H7 (cell line): ENCODE measurements at regions not wholly inside any gene's neighbourhood (a gene's known extent, or its start where the extent isn't known, plus 50 kb on each side); places are given as distances from the start of the nearest gene placed in this dataset.

Source experiments
- DNase-seq: peaks from one replicate; pipeline ENCODE4 v3.0.0; 2012
- H3K27me3 ChIP-seq: 2 replicates; pipeline ENCODE4 v1.6.0; 2011; ENCODE audit warnings: mild to moderate bottlenecking, low read length; ENCODE audit not compliant: control insufficient read depth, insufficient read depth
- H3K36me3 ChIP-seq: replicated peaks from 2 replicates; pipeline ENCODE4 v1.5.1; 2011; ENCODE audit warnings: low read length; ENCODE audit not compliant: control insufficient read depth, insufficient read depth
- H3K4me3 ChIP-seq: 2 replicates; pipeline ENCODE4 v1.5.1; 2011; ENCODE audit warnings: low read depth, mild to moderate bottlenecking, control low read depth, low read length, moderate library complexity; ENCODE audit not compliant: insufficient read depth

- no peak overlapping the region for H3K4me3 ChIP-seq
- no peaks in the 10 kb centered on the region for H3K36me3 ChIP-seq
- no peak for DNase-seq
- H3K27me3 ChIP-seq = no peaks in the 10 kb centered on the region
Measured at GRCh38 chr5:173807181-173807655, 80.9 kb upstream of the CPEB4 start.

DNA sequence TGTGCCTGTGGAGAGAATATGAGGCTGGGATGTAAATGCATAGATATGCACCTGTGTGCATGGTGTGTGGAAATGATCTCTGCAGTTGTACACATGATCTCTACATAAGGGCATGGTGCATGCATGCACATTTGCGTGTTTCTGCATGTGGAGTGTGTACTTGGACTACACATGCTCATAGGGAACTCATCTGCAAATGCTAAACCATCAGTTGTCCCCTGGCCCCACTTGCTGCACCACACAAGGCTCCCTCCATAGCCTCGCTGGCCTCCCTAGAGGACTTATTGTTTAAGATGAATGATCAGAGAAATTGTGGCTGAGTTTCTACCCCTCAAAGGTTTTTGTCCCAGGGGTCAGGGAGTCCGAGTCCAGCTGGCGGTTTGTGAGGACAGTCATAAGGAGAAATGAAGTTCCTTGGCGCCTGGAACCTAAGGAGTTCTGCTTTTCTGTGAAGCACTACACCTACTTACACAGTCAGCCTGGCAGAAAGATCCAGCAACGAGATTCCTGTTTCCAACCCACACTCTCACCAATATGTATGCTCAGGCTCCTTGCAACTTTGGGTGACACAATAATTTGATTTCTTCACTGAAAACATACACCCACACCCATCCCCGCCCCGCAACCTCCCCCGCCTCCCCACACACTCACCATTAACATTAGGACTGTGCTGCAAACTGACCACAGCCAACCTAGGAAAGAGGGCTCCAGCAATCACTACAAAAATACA, 79.9 kb upstream of the CPEB4 start:
- no peaks in the 10 kb centered on the region for H3K27me3 ChIP-seq
- H3K36me3 ChIP-seq = no peaks in the 10 kb centered on the region
- H3K4me3 ChIP-seq = no peak overlapping the region
- no peak for DNase-seq

DNA sequence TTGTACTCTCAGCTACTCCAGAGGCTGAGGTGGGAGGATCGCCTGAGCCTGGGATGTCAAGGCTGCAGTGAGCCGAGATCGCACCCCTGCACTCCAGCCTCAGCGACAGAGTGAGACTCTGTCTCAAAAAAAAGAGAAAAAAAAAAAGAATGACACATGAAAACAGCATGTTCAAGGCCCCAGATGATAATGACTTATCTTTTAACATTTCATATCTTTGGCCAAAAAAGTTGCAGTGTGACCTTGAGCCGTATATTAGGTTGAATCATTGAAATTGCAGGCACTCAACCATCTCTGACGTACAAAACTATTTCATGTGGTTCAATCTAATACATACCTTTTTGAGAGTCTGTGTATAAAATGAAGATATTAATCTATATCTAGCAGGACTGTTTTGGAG, 79.1 kb upstream of the CPEB4 start:
- no peaks in the 10 kb centered on the region for H3K27me3 ChIP-seq
- no peak for DNase-seq
- no peaks in the 10 kb centered on the region for H3K36me3 ChIP-seq
- no peak overlapping the region for H3K4me3 ChIP-seq

DNA sequence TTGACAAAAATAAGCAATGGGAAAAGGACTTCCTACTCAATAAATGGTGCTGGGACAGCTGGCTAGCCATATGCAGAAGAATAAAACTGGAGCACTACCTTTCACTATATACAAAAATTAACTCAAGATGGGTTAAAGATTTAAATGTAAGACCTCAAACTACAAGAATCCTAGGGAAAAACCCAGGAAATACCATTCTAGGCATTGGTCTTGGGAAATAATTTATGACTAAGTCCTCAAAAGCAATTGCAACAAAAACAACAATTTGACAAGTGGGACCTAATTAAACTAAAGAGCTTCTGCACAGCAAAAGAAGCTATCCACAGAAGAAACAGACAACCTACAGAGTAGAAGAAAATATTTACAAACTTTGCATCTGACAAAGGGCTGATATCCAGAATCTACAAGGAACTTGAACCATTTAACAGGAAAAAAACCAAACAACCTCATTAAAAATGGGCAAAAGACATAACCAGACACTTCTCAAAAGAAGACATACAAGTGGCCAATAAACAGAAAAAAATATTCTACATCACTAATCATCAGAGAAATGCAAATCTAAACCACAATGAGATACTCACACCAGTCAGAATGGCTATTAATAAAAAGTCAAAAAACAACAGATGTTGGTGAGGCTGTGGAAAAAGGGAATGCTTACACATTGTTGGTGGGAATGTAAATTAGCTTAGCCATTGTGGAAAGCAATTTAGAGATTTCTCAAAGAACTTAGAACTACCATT, 75.2 kb upstream of the CPEB4 start:
- DNase-seq = no peak

DNA sequence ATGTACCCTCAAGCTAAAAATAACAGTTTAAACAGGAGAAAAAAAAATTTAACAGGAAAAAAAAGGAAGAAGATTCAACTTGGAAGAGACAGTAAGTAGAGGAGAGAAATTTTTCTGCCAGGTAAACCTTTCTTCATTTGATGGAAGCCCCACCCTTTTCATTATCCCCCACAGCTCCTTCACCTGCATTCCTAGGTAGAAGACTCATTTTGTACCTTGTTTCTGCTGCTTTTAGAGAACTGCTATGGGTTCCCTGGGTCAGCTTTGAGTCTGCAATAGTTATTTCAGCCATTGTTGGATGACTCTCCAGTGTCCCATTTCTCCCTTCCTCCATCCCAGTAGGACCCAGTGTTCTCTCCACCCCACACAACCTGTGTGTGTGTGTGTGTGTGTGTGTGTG, 74.1 kb upstream of the CPEB4 start:
- no peaks in the 10 kb centered on the region for H3K27me3 ChIP-seq
- DNase-seq = no peak
- no peaks in the 10 kb centered on the region for H3K36me3 ChIP-seq
- H3K4me3 ChIP-seq = no peak overlapping the region

More for the DNA sequence above, 75.2 kb upstream of the CPEB4 start:
- no peaks in the 10 kb centered on the region for H3K36me3 ChIP-seq
- H3K27me3 ChIP-seq = no peaks in the 10 kb centered on the region
- no peak overlapping the region for H3K4me3 ChIP-seq

GRCh38 chr5:173815571-173815970, 72.6 kb upstream of the CPEB4 start:
- no peaks in the 10 kb centered on the region for H3K27me3 ChIP-seq
- H3K36me3 ChIP-seq = no peaks in the 10 kb centered on the region
- no peak overlapping the region for H3K4me3 ChIP-seq
- no peak for DNase-seq

GRCh38 chr5:173816728-173817127, 71.4 kb upstream of the CPEB4 start:
- no peaks in the 10 kb centered on the region for H3K36me3 ChIP-seq
- DNase-seq = no peak
- H3K4me3 ChIP-seq = no peak overlapping the region
- H3K27me3 ChIP-seq = no peaks in the 10 kb centered on the region

DNA sequence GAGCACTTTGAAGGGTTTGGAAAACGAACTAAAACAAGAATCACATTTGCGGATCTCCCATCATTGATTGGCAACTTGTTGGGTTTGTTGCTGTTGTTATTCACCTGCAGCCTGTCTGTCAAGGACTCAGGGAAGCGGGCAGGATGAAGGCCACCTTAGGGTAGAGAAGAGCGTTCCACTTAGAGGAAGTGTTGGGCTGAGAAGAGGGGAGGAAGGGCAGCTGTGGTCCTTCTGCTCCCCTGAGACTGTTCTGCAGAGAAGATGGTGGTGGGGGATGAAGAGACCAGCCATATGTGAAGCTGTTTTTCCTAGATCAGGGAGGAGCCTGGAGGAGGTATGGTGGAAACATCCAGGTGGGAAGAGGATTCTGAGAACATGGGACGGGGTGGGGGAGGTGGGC, 70.6 kb upstream of the CPEB4 start:
- H3K36me3 ChIP-seq = no peaks in the 10 kb centered on the region
- DNase-seq = no peak
- H3K27me3 ChIP-seq = no peaks in the 10 kb centered on the region
- no peak overlapping the region for H3K4me3 ChIP-seq

- H3K36me3 ChIP-seq = no peaks in the 10 kb centered on the region
- no peak overlapping the region for H3K4me3 ChIP-seq
- DNase-seq = no peak
- H3K27me3 ChIP-seq = no peaks in the 10 kb centered on the region
Measured at GRCh38 chr5:173819521-173819920, 68.6 kb upstream of the CPEB4 start.

DNA sequence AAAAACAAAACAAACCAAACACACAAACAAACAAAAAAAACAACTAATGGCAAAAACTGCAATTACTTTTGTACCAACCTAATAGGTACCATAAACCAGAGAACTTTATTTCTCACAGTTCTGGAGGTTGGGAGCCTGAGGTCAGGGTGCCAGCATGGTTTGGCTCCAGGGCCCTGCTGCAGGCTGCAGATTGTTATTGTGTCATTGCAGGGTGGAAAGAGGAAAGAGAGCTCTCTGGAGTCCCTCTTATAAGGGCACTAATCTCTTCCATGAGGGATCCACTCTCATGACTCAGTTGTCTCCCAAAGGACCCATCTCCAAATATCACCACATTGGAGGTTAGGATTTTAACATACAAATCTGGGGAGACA, 64.9 kb upstream of the CPEB4 start:
- Histone ChIP-seq H3K36me3 (no peaks in the 10 kb centered on the region), H3K4me3 (no peak overlapping the region), H3K27me3 (no peaks in the 10 kb centered on the region)
- no peak for DNase-seq

DNA sequence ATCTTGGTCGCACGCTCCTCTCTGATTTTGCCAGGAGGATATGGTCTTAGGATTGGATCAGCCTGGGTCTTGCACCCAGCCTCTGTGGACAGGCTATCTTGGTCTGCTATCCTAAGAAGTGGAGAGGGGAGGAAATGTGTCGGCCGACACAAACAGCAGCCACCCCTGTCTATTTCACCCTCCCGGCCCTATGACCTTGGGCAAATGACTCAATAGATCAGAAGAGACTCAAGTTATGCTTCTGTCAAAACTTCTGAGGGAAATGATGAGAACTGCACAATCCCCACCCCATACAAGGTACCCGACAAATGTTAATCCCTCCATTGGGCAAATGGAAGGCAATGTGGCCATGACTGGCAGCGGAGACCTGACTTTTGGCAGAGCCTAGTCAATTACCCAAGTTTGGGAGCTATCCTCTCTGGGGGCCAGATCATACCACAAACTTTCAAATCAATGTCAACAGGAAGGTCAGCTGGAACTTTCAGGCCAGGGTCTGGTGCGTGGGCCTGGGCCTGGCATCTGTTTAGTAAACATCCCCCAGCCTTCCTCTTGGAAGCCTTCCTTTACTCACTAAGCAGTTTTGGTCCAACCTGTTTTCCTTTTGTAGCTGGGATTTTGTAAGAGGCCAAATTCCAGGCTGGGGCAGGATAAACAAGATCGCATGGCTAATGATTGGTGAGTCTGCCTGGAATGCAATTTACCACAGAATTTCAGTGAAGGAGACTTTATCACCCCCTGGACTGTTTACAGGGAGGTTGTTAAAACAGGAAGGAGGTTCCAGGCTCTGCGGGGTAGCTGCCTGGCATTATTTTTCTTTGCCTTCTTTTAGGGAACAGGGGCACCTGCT, 64.2 kb upstream of the CPEB4 start:
- H3K27me3 ChIP-seq = no peaks in the 10 kb centered on the region
- H3K4me3 ChIP-seq = no peak overlapping the region
- peak; percentile 36 for DNase-seq
- H3K36me3 ChIP-seq = no peaks in the 10 kb centered on the region

GRCh38 chr5:173825215-173825865, 62.8 kb upstream of the CPEB4 start:
- Histone ChIP-seq H3K36me3 (no peaks in the 10 kb centered on the region), H3K4me3 (no peak overlapping the region), H3K27me3 (no peaks in the 10 kb centered on the region)
- DNase-seq = no peak

DNA sequence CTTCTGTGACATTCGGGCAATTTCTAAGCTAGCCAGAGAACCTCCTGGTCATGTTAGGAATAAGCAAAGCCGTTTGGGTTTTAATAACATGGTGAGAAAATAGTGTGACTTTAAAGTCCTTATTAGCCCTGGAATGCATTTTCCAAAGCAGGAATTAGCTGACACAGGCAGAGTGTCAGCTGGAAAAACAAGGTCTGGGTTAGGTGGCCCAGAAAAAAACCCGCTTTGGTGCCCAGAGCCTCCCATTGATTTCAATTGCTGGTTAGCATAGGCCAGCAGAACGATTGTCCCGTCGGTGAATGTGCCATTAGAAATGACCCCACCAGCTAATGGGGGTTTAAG, 62.1 kb upstream of the CPEB4 start:
- no peaks in the 10 kb centered on the region for H3K27me3 ChIP-seq
- no peak for DNase-seq
- no peak overlapping the region for H3K4me3 ChIP-seq
- no peaks in the 10 kb centered on the region for H3K36me3 ChIP-seq

GRCh38 chr5:173826428-173827350, 61.5 kb upstream of the CPEB4 start:
- no peak for DNase-seq
- Histone ChIP-seq H3K27me3 (no peaks in the 10 kb centered on the region), H3K36me3 (no peaks in the 10 kb centered on the region), H3K4me3 (no peak overlapping the region)
